COLO829 (cell line): ENCODE measurements at regions not wholly inside any gene's neighbourhood (a gene's known extent, or its start where the extent isn't known, plus 50 kb on each side); places are given as distances from the start of the nearest gene placed in this dataset.

ENCODE experiments used
- DNase-seq: peaks from one replicate; pipeline ENCODE4 v3.0.0; 2012; ENCODE audit warnings: low spot score

DNA sequence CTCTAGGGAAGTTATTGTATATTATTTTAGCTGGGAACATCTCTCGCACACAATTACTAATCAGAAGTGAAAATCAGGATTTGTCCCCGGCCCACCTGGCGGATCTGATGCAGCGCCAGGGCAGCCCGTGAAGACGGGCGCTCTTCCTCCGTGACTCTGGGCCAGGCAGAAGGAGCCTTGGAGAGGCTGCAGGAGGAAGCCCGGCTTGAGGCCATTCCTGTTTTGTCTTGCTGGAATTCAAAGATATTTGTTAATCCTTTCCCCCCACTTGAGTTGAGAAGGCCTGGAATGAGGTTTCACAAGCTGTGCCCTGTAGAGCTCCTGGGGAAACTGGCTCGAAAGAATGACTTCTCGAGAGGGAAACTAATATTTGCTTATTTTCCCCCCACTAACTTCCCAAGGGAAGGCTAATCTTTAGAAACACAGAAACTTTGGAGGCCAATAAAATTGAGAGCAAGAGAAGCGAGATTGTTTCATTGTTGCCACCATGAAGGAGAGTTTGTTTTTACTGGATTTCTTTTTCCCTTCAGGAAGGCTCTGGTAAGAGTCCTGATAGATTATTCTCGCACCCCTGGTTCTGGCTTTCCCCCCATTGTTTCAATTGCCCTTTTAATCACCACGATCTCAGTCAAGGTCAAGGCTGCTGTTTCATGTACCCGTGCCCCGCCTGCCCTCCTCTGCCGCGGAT lies 92.8 kb upstream of the SEPTIN5 start:
- DNase-seq: no peak

DNA sequence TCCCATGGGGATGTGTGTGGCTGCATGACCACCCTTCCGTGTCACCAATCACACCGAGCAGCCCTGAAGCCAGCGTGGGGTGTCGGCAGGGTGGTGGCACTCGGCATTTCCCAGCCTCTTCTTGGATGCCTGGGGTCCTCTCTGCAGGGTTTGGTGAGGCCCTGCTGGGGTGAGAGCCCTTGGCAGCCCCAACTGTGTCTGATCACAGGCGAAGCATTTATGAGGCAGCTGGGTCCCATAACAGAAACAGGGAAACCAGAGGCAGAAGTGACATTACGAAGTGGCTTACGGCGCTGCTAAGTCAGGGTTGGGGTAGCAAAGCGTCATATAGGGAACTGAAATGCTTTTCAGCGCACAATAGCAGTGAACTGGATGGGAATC lies 92.3 kb upstream of the SEPTIN5 start:
- no peak for DNase-seq

GRCh38 chr22:19625331-19626041 lies 88.8 kb upstream of the SEPTIN5 start:
- DNase-seq: no peak

GRCh38 chr22:19626042-19626587 lies 88.2 kb upstream of the SEPTIN5 start:
- no peak for DNase-seq

- DNase-seq: no peak
These were observed 87.6 kb upstream of the SEPTIN5 start for GRCh38 chr22:19626666-19627065.

- no peak for DNase-seq
These were observed 86.1 kb upstream of the SEPTIN5 start for GRCh38 chr22:19628038-19628776.

DNA sequence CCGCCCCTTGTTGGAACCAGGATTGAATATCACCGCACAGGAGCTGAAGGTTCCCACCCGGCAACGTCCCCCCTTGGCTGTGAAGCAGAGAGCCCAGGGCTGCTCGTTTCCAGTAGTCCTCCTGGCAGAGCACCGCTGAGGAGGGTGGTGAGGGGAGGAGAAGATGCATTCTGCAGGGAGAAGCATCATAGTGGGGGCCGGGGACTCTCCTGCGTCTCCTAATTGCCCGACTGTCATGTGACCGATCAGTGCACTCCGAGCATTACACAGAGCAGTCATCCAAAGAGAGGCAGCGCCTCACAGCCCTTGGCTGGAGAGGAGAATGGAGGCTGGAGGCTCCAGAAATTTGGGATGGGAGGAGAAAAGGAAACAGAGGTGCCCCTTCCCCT lies 85.0 kb upstream of the SEPTIN5 start:
- DNase-seq: no peak

DNA sequence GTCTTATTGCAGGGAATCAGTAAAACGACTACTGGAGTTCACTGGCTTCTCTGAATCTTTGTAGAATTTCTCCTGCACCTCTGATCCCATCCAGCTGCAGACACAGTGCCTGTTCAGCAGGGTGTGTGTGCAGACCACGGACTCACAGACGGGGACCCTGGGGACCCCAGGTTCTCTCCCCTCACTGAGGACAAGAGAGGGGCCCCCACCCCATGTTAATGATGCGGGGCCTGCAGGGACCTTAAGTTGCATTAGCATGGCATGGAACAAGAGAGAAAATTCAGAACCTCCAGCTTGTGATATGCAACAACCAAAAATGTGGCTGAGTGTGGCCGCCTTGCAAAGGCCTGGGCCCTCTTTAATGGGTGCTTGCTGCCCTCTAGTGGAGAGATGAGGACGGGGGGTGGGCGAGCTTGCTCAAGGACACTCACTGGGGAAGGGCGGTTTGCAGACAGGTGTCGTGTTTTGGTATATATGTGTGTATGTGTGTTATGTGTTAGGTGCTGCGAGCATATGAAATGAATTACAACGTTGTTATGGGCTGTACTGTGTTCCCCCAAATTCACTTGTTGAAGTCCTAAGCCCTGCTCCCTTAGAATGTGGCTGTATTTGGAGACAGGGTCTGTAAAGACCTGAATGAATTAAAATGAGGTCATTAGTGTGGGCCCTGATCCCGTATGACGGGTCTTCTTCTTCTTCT lies 84.4 kb upstream of the SEPTIN5 start:
- DNase-seq: peak; percentile 93

DNA sequence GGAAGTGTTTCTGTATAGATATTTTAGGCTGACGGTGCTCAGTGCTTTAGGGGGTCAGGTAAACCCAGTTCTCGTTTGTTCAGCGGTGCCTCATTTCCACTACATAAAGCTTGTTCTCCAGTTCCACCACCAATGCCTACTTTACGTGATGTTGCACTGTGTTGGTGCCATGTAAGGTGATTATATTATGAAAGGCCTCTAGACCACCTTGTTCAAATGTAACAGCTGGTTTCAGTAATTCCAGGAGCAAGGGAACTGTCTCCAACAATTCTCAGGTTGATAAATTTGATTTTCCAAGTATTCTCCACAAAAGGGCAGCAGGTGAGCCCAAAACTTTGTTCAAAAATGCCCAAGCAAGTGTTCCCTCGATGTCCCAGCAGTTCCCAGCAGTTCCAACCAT lies 83.7 kb upstream of the SEPTIN5 start:
- DNase-seq: no peak

GRCh38 chr22:19631899-19632667 lies 82.2 kb upstream of the SEPTIN5 start:
- DNase-seq: peak; percentile 31

- DNase-seq: no peak
These were observed 81.6 kb upstream of the SEPTIN5 start for GRCh38 chr22:19632668-19633148.

GRCh38 chr22:19634226-19634975 lies 79.9 kb upstream of the SEPTIN5 start:
- DNase-seq: no peak

- no peak for DNase-seq
These were observed 78.7 kb upstream of the SEPTIN5 start for GRCh38 chr22:19635644-19636043.

DNA sequence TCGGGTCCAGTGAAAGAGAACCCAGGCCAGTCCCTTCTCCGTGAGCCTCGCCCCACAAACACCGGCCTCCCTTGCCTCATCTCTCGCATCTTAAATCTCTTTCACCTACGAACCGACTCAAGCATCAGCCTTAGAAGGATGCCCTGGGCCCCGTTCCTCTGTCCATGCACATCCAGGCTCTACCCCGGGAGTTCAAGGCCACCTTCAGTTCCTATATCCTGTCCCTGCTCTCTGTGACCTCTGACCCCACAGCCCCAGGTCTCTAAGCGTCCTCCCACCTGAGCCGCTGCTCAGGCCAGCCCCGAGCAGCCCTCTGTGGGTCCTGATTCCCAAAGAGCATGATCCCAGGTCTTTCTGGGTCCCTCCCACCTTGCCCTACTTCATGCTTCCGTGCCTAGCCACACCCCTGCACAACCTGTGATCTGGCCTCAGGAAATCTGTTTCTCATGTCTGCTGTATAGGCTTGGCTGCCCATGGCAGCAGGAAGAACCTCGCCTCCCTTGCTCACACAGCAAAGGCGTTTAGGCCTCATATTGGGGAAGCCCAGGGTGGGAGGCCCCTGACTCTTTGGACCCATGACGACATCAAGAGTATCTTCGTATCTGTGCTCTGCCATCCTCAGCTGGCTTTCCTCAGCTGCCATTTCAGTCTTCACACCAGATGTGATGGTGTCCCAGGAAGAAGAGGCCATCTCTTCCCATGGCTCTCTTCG lies 77.5 kb upstream of the SEPTIN5 start:
- no peak for DNase-seq

GRCh38 chr22:19637408-19638281 lies 76.7 kb upstream of the SEPTIN5 start:
- no peak for DNase-seq

DNA sequence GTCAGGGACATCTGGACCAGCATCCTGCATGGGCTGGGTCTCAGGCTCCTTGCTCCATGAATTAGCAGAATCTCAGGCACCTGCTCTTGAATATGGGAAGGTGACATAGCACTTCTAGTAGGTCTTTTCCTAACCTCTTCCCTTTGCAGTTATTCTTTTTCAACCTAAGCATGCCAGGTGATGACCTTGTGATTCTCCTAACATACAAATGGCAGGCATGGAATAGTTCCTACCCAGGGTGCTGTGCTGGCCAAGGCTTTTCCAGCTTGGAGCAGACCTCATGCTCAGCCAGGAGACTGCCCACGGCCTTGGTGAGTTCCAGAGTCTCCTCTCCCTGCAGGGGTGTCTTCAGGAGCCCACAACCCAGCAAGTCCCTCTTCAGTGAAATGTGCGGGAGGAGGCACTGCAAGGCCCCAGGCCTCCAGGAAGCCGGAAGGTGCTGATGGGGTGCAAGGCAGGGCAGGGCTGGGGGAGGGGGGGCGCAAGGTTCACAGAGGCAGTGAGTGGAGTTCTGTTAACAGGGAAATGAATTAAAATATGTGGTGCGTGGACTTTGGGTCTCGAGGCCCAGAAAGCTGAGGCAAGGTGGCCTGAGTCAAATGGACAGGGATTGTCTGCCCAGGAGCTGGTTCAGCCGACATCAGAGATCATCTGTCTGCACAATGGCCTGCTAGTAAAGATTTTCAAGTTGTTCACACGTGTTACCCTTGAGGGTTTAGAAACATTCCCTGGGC lies 75.9 kb upstream of the SEPTIN5 start:
- DNase-seq: no peak

DNA sequence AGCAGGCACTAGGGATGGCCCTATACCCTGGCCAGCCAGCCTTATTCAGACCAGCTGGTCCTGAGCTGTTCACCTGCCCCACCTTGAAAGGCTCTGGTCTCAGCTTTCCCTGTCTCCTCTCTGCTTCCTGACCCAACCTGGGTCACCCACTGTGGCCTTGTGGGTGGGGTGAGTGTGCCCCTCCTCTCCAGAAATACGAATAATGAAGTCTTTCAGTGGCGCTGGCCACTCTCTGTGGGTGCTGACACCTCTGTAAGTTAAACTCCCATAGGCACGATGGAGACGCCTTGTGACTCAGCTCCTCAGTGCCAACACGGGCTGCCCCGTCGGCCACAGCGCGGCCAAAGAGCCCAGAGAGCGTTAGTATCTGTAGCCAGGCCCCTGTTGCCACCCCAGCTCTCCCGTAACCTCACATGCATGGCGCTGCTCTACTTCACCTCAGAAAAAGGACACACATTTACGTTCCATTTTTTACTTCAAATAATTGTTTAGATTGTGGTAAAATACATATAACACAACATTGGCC lies 74.6 kb upstream of the SEPTIN5 start:
- DNase-seq: peak; percentile 48

GRCh38 chr22:19640306-19640705 lies 74.0 kb upstream of the SEPTIN5 start:
- no peak for DNase-seq
